Loucy (cell line): ENCODE measurements at regions not wholly inside any gene's neighbourhood (a gene's known extent, or its start where the extent isn't known, plus 50 kb on each side); places are given as distances from the start of the nearest gene placed in this dataset.

ENCODE experiments used
- EZH2phosphoT487 ChIP-seq: fragments of 200-600 bp; IDR thresholded peaks from 2 replicates; pipeline ENCODE4 v1.6.1; 2018; ENCODE audit warnings: antibody characterized with exemption, mild to moderate bottlenecking, moderate library complexity, borderline replicate concordance
- TF ChIP-seq, protein P1 (sequence below): fragments of 200-600 bp; sonication (generic); conservative IDR thresholded peaks from 2 replicates; pipeline ENCODE4 v1.5.1; 2014; ENCODE audit warnings: mild to moderate bottlenecking, antibody characterized with exemption, low read length

DNA sequence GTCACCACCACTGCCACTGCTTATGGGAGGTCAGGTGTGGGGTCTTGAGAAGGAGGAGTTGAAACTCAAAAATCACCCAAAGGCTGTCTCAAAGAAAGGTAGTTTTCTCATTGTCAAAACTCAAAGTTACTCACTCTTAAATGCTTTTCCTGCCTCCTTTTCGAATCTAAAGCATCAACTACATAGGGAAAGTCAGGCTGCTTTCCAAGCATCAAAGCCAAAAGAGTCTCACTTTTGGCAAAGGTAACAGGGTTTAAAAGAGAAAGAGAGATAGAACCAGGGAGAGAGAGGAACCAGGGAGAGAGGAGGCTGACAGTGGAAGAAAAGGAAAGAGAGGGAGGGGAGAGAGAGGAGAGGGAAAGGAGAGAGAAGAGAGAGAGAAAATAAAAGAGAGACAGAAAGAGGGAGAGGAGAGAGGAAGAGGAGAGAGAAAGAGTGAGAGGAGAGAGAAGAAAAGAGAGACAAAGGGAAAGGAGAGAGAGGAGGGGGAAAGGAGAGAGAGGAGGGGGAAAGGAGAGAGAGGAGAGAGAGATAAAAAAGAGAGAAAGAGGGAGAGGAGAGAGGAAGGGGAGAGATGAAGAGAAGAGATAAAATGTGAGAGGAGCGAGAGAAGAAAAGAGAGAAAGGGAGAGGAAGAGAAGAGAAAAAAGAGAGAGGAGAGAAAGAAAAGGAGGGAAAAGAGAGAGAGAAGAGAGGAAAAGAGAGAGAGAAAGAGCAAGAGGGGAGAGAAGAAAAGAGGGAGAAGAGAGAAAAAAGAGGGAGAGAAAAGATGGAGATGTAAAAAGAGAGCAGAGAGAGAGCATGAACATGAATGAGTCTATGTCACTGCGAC lies 262.0 kb upstream of the TSHZ3 start:
- TF ChIP-seq, protein P1, sequence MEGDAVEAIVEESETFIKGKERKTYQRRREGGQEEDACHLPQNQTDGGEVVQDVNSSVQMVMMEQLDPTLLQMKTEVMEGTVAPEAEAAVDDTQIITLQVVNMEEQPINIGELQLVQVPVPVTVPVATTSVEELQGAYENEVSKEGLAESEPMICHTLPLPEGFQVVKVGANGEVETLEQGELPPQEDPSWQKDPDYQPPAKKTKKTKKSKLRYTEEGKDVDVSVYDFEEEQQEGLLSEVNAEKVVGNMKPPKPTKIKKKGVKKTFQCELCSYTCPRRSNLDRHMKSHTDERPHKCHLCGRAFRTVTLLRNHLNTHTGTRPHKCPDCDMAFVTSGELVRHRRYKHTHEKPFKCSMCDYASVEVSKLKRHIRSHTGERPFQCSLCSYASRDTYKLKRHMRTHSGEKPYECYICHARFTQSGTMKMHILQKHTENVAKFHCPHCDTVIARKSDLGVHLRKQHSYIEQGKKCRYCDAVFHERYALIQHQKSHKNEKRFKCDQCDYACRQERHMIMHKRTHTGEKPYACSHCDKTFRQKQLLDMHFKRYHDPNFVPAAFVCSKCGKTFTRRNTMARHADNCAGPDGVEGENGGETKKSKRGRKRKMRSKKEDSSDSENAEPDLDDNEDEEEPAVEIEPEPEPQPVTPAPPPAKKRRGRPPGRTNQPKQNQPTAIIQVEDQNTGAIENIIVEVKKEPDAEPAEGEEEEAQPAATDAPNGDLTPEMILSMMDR, result no peak
- TF ChIP-seq EZH2phosphoT487, result no peak
